ENCODE measurements at regions not wholly inside any gene's neighbourhood (a gene's known extent, or its start where the extent isn't known, plus 50 kb on each side); places are given as distances from the start of the nearest gene placed in this dataset.

DNA sequence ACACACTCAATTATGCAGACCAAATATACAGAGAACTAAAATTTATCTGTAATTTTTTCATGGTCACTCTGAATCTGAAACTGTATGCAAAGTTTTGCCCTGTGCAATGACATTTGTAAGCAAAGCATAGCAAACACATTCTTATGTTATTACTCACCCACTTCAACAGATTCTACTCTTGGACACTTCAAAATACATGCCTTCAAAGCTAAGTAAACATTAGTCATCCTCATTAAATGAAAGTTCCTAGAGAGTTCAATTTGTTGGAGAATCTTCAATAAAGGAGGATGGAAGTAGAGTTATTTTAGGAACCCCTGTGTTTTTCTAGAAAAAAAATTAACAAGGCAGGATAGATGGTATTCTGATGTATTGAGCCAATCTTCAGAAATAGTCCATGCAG lies 639.7 kb upstream of the C9orf72 start (continued):
- no peak; the same call in 1 of the 2 replicates for TF ChIP-seq TCF7L2 (IDR thresholded peaks at IDR 0.05; ENCODE audit: borderline replicate concordance, low read depth, low read length)
- TF ChIP-seq WT1 (tag by site-specific recombination; IDR thresholded peaks at IDR 0.05) = no peak
- TF ChIP-seq, protein P1, sequence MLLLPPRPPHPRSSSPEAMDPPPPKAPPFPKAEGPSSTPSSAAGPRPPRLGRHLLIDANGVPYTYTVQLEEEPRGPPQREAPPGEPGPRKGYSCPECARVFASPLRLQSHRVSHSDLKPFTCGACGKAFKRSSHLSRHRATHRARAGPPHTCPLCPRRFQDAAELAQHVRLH (tag by site-specific recombination; IDR thresholded peaks at IDR 0.05) = no peak
- no peak for TF ChIP-seq ZNF501 (tag by site-specific recombination; IDR thresholded peaks at IDR 0.05)
- no peak for TF ChIP-seq SALL2 (tag by site-specific recombination; IDR thresholded peaks at IDR 0.05; ENCODE audit: borderline replicate concordance)
- TF ChIP-seq ZNF510 (tag by site-specific recombination; IDR thresholded peaks at IDR 0.05; ENCODE audit: insufficient replicate concordance) = no peak
- no peak for TF ChIP-seq HOXC10 (CRISPR knock-in tag; IDR thresholded peaks at IDR 0.05)

DNA sequence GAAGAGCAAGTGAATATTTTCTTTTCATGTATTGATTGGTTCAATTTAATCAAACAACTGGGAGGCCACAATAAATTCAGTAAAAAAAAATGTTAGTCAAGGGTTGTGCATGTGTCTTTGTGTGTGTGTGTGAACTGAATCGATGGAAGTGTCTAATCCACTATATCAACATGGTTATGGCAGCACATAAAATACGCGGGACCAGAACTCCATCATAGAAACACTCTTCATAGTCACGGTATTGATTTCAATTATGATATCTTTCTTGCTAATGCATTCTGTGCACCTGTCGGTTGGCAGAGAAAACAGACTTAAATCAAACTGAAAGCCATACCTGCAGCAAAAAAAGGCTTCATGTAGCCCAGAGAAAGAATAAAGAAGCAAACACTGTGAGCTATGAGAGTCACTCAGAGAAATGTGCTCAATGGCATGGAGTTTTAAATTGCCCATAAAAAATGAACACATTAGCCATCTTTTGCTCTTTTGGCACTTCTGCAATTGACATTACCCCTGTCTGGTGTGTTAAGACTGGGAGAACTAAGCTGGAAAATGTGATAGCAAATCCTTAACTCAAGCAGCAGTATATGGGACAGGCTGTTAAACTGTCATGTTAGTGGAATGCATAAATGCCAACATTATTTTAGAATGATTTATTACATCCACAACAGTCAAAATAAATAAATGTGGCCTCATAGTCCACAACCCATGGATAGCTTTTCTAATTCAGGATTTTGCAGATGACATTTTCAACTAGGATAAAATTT lies 642.4 kb upstream of the C9orf72 start:
- H3K9me3 ChIP-seq (ENCODE audit: control insufficient read depth, insufficient read depth, low read depth, low read length) = no peaks in the 10 kb centered on the region
- H3K4me1 ChIP-seq (ENCODE audit: control insufficient read depth, insufficient read depth, low read length) = no peaks in the 10 kb centered on the region
- no peak overlapping the region for H3K27ac ChIP-seq (ENCODE audit: extremely low read depth, low read depth, low read length)
- no peak for TF ChIP-seq ZSCAN23 (tag by site-specific recombination; IDR thresholded peaks at IDR 0.05)
- 0 out of 2 replicates have a peak, but pooled peaks have one; percentile 32 for TF ChIP-seq HOXD13 (CRISPR knock-in tag; IDR thresholded peaks at IDR 0.05; ENCODE audit: borderline replicate concordance)
- H3K4me3 ChIP-seq (ENCODE audit: low read depth, low read length) = no peak overlapping the region
- H3K36me3 ChIP-seq (ENCODE audit: control insufficient read depth in 2 of 2, insufficient read depth in 1 of 2, low read length in 2 of 2) = no peaks in the 10 kb centered on the region
- ChIA-PET CTCF (interaction anchor here (0.7 to 1.2 kb wide), 2 partner anchors 25 to 183 kb away, joined by 3 read pairs; no protein-coding TSS in a partner anchor), POLR2A (no interaction called here)

DNA sequence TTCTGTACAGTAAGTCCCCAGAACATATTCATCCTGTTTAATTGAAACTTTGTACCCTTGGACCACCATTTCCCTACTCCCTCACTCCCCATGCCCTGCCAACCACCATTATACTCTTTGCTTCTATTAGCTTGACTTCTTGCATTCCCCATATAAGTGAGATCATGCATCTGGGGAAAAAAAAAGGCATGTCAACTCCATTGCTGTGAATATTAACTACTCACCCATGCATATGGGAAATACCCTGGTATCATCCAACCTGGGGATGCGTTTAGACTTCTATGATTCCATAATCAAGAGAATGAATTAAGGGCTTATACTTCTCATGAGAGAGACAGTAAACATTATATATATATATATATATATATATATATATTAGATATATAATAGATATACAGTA lies 659.4 kb upstream of the C9orf72 start:
- H3K4me3 ChIP-seq (ENCODE audit: low read depth, low read length) = no peak overlapping the region
- no peaks in the 10 kb centered on the region for H3K9me3 ChIP-seq (ENCODE audit: control insufficient read depth, insufficient read depth, low read depth, low read length)
- H3K4me1 ChIP-seq (ENCODE audit: control insufficient read depth, insufficient read depth, low read length) = no peaks in the 10 kb centered on the region
- TF ChIP-seq ZNF248 (tag by site-specific recombination; IDR thresholded peaks at IDR 0.05) (no peak), ZSCAN16 (tag by site-specific recombination; IDR thresholded peaks at IDR 0.05) (no peak), YY2 (tag by site-specific recombination; IDR thresholded peaks at IDR 0.05) (no peak), ZNF324 (tag by site-specific recombination; IDR thresholded peaks at IDR 0.05) (no peak)
- TF ChIP-seq, protein P2, sequence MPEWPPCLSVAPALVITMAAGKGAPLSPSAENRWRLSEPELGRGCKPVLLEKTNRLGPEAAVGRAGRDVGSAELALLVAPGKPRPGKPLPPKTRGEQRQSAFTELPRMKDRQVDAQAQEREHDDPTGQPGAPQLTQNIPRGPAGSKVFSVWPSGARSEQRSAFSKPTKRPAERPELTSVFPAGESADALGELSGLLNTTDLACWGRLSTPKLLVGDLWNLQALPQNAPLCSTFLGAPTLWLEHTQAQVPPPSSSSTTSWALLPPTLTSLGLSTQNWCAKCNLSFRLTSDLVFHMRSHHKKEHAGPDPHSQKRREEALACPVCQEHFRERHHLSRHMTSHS (tag by site-specific recombination; IDR thresholded peaks at IDR 0.05) = no peak
- H3K27ac ChIP-seq (ENCODE audit: extremely low read depth, low read depth, low read length) = no peak overlapping the region
- H3K36me3 ChIP-seq (ENCODE audit: control insufficient read depth in 2 of 2, insufficient read depth in 1 of 2, low read length in 2 of 2) = no peaks in the 10 kb centered on the region
- POLR2A ChIA-PET = no interaction called here
- CTCF ChIA-PET = interaction anchor here (0.7 kb wide), 1 partner anchor 607 kb away, joined by 4 read pairs; no protein-coding TSS in a partner anchor

DNA sequence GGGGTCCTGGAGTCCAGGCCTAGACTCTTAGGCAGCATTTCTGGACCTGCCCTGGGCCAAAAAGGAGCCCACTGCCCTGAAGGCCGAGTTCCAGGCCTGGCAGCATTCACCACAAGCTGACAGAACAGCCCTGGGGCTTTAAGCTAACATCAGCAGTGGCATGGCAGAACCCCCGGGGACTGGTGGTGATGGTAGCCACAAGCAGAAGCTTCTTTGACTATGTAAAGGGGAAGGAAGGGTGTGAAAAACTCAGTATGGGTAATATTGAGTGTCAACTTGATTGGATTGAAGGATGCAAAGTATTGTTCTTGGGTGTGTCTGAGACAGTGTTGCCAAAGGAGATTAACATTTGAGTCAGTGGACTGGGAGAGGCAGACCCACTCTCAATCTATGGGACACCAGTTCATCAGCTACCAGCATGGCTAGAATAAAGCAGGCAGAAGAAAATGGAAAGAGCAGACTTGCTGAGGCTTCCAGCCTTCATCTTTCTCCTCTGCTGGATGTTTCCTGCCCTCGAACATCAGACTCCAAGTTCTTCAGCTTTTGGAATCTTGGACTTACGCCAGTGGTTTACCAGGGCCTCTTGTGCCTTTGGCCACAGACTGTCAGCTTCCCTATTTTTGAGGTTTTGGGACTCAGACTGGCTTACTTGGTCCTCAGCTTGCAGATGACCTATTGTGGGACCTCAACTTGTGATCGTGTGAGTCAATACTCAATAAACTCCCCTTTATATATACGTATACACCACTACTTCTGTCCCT lies 661.0 kb upstream of the C9orf72 start:
- CTCF ChIA-PET = interaction anchor here (0.6 kb wide), 1 partner anchor 90 kb away, joined by 3 read pairs; no protein-coding TSS in a partner anchor
- H3K27ac ChIP-seq (ENCODE audit: extremely low read depth, low read depth, low read length) = no peak overlapping the region
- H3K36me3 ChIP-seq (ENCODE audit: control insufficient read depth in 2 of 2, insufficient read depth in 1 of 2, low read length in 2 of 2) = no peaks in the 10 kb centered on the region
- H3K4me3 ChIP-seq (ENCODE audit: low read depth, low read length) = no peak overlapping the region
- no peaks in the 10 kb centered on the region for H3K4me1 ChIP-seq (ENCODE audit: control insufficient read depth, insufficient read depth, low read length)
- H3K9me3 ChIP-seq (ENCODE audit: control insufficient read depth, insufficient read depth, low read depth, low read length) = no peaks in the 10 kb centered on the region
- POLR2A ChIA-PET = no interaction called here
- no peak for TF ChIP-seq GLIS1 (tag by site-specific recombination; IDR thresholded peaks at IDR 0.05)
- no peak for TF ChIP-seq ZNF585B (tag by site-specific recombination; IDR thresholded peaks at IDR 0.05)
- TF ChIP-seq ZNF596 (tag by site-specific recombination; IDR thresholded peaks at IDR 0.05) = no peak
- no peak for TF ChIP-seq ZNF629 (tag by site-specific recombination; IDR thresholded peaks at IDR 0.05)
- TF ChIP-seq ZNF114 (tag by site-specific recombination; IDR thresholded peaks at IDR 0.05) = no peak
- TF ChIP-seq, protein P3, sequence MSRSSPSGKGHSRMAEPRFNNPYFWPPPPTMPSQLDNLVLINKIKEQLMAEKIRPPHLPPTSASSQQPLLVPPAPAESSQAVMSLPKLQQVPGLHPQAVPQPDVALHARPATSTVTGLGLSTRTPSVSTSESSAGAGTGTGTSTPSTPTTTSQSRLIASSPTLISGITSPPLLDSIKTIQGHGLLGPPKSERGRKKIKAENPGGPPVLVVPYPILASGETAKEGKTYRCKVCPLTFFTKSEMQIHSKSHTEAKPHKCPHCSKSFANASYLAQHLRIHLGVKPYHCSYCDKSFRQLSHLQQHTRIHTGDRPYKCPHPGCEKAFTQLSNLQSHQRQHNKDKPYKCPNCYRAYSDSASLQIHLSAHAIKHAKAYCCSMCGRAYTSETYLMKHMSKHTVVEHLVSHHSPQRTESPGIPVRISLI (tag by site-specific recombination; IDR thresholded peaks at IDR 0.05) = no peak
- TF ChIP-seq, protein P4, sequence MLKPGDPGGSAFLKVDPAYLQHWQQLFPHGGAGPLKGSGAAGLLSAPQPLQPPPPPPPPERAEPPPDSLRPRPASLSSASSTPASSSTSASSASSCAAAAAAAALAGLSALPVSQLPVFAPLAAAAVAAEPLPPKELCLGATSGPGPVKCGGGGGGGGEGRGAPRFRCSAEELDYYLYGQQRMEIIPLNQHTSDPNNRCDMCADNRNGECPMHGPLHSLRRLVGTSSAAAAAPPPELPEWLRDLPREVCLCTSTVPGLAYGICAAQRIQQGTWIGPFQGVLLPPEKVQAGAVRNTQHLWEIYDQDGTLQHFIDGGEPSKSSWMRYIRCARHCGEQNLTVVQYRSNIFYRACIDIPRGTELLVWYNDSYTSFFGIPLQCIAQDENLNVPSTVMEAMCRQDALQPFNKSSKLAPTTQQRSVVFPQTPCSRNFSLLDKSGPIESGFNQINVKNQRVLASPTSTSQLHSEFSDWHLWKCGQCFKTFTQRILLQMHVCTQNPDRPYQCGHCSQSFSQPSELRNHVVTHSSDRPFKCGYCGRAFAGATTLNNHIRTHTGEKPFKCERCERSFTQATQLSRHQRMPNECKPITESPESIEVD (tag by site-specific recombination; IDR thresholded peaks at IDR 0.05) = no peak
- TF ChIP-seq, protein P5, sequence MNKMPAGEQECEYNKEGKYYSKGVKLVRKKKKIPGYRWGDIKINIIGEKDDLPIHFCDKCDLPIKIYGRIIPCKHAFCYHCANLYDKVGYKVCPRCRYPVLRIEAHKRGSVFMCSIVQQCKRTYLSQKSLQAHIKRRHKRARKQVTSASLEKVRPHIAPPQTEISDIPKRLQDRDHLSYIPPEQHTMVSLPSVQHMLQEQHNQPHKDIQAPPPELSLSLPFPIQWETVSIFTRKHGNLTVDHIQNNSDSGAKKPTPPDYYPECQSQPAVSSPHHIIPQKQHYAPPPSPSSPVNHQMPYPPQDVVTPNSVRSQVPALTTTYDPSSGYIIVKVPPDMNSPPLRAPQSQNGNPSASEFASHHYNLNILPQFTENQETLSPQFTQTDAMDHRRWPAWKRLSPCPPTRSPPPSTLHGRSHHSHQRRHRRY (tag by site-specific recombination; IDR thresholded peaks at IDR 0.05) = no peak
- TF ChIP-seq ZNF626 (tag by site-specific recombination; IDR thresholded peaks at IDR 0.05) = no peak
- no peak for TF ChIP-seq ZNF221 (tag by site-specific recombination; IDR thresholded peaks at IDR 0.05; ENCODE audit: borderline replicate concordance)

Data from HEK293 (cell line).